PC-3 (cell line): ENCODE measurements at regions not wholly inside any gene's neighbourhood (a gene's known extent, or its start where the extent isn't known, plus 50 kb on each side); places are given as distances from the start of the nearest gene placed in this dataset.

ENCODE experiments used
- ATAC-seq: fragments of 200-7000 bp; cut with Tn5 transposase; 2 replicates; pipeline ENCODE4 v1.9.1; 2020; ENCODE audit warnings: mild to moderate bottlenecking, moderate library complexity
- BruUV-seq: library from RNA; stranded (reverse); fragments of 400-500 nt; replicated peaks from 2 replicates; lab custom pipeline; 2021; lab: Mats Ljungman, UMichigan
- CTCF ChIA-PET: fragments of 300-600 bp; sonication (Branson Sonifier 250); formaldehyde crosslinking; loops from one replicate; lab custom pipeline; 2022; ENCODE audit warnings: antibody characterized with exemption; lab: Charles Lee
- POLR2A ChIA-PET: fragments of 300-600 bp; sonication (Branson Sonifier 250); formaldehyde crosslinking; loops from one replicate; lab custom pipeline; 2022; ENCODE audit warnings: antibody characterized with exemption; ENCODE audit not compliant: unreplicated experiment; lab: Charles Lee
- DNase-seq: peaks from one replicate; pipeline ENCODE4 v3.0.0-alpha.2; 2015
- H2AFZ ChIP-seq: fragments of 300-600 bp; sonication (generic); 2 replicates; pipeline ENCODE4 v1.6.0; 2016; ENCODE audit warnings: antibody characterized with exemption, low read length
- H3F3A ChIP-seq: fragments of 300-600 bp; sonication (generic); one replicate; pipeline ENCODE4 v1.6.0; 2017; ENCODE audit warnings: antibody characterized with exemption, low read length, control low read depth, mild to moderate bottlenecking; ENCODE audit not compliant: unreplicated experiment
- H3K27ac ChIP-seq: fragments of 300-600 bp; sonication (generic); 2 replicates; pipeline ENCODE4 v1.5.1; 2016; ENCODE audit warnings: mild to moderate bottlenecking, low read length
- H3K27me3 ChIP-seq: fragments of 300-600 bp; sonication (generic); 2 replicates; pipeline ENCODE4 v1.6.1; 2016; ENCODE audit warnings: low read length, mixed read lengths
- H3K36me3 ChIP-seq: fragments of 300-600 bp; sonication (generic); 2 replicates; pipeline ENCODE4 v1.6.1; 2016; ENCODE audit warnings: low read depth, mixed run types, low read length, mixed read lengths
- H3K4me1 ChIP-seq: fragments of 300-600 bp; sonication (generic); 2 replicates; pipeline ENCODE4 v1.5.1; 2016; ENCODE audit warnings: low read length; ENCODE audit not compliant: insufficient read depth
- H3K4me2 ChIP-seq: fragments of 300-600 bp; sonication (generic); 2 replicates; pipeline ENCODE4 v1.6.0; 2016; ENCODE audit warnings: low read length
- H3K4me3 ChIP-seq: fragments of 300-600 bp; sonication (generic); 2 replicates; pipeline ENCODE4 v1.5.1; 2016; ENCODE audit warnings: mild to moderate bottlenecking, low read length, mixed read lengths
- H3K79me2 ChIP-seq: fragments of 300-600 bp; sonication (generic); 2 replicates; pipeline ENCODE4 v1.6.1; 2017; ENCODE audit warnings: low read length, mixed read lengths
- H3K9ac ChIP-seq: fragments of 300-600 bp; sonication (generic); 2 replicates; pipeline ENCODE4 v1.6.0; 2016; ENCODE audit warnings: mild to moderate bottlenecking, low read length
- H3K9me2 ChIP-seq: fragments of 300-600 bp; sonication (generic); replicated peaks from 2 replicates; pipeline ENCODE4 v1.6.1; 2016; ENCODE audit warnings: mixed run types, low read length, mixed read lengths
- H3K9me3 ChIP-seq: fragments of 300-600 bp; sonication (generic); 2 replicates; pipeline ENCODE4 v1.6.1; 2016; ENCODE audit warnings: low read length, mixed read lengths
- H4K20me1 ChIP-seq: fragments of 300-600 bp; sonication (generic); 2 replicates; pipeline ENCODE4 v1.6.1; 2016; ENCODE audit warnings: low read length, mixed read lengths
- CTCF ChIP-seq: fragments of 300-600 bp; sonication (generic); conservative IDR thresholded peaks from 2 replicates; pipeline ENCODE4 v1.5.1; 2017; ENCODE audit warnings: antibody characterized with exemption, low read depth, mild to moderate bottlenecking, low read length
- EZH2 ChIP-seq: fragments of 300-600 bp; sonication (generic); IDR thresholded peaks from one replicate; pipeline ENCODE4 v1.6.1; 2017; ENCODE audit warnings: antibody characterized with exemption, mild to moderate bottlenecking, low read length; ENCODE audit not compliant: unreplicated experiment
- EZH2phosphoT487 ChIP-seq: fragments of 300-600 bp; sonication (generic); IDR thresholded peaks from 2 replicates; pipeline ENCODE4 v1.6.1; 2018; ENCODE audit warnings: mild to moderate bottlenecking, antibody characterized with exemption, low read length, borderline replicate concordance
- intact Hi-C: fragments of 100-400 bp; cut with micrococcal nuclease; formaldehyde crosslinking; loops from 2 replicates; pipeline ENCODE4 v1.9.0; 2023

GRCh38 chr2:62374301-62375112 is 131.5 kb downstream of the TMEM17 start:
- CTCF ChIA-PET: no interaction called here

GRCh38 chr2:62372824-62373223 is 133.2 kb downstream of the TMEM17 start:
- Histone ChIP-seq H3K79me2 (no peaks in the 10 kb centered on the region), H3K9me3 (0 out of 2 replicates have a peak, but pooled peaks cover 9% of the 10 kb centered on the region), H4K20me1 (no peaks in the 10 kb centered on the region), H3K36me3 (peaks cover 3% of the 10 kb centered on the region; the same call in 1 of the 2 replicates), H3K9ac (no peak overlapping the region), H3K9me2 (no peaks in the 10 kb centered on the region), H3K4me3 (no peak overlapping the region), H2AFZ (no peak overlapping the region), H3K27ac (no peak overlapping the region), H3K4me2 (no peak overlapping the region), H3K27me3 (no peaks in the 10 kb centered on the region), H3K4me1 (no peaks in the 10 kb centered on the region), H3F3A (no peaks in the 10 kb centered on the region)
- CTCF ChIA-PET: no interaction called here
- POLR2A ChIA-PET: no interaction called here
- ATAC-seq (no peak), DNase-seq (no peak)
- BruUV-seq: no TSS peak
- TF ChIP-seq EZH2phosphoT487: no peak
- no peak for TF ChIP-seq CTCF
- no peak for TF ChIP-seq EZH2
- intact Hi-C loops: no loop called here

More at GRCh38 chr2:62374301-62375112, 131.5 kb downstream of the TMEM17 start:
- Histone ChIP-seq H3K79me2 (no peaks in the 10 kb centered on the region), H3K9ac (no peak overlapping the region), H3K9me2 (no peaks in the 10 kb centered on the region), H4K20me1 (no peaks in the 10 kb centered on the region), H3F3A (no peaks in the 10 kb centered on the region), H3K36me3 (peaks cover 3% of the 10 kb centered on the region; the same call in 1 of the 2 replicates), H3K9me3 (0 out of 2 replicates have a peak, but pooled peaks cover 9% of the 10 kb centered on the region), H3K27ac (no peak overlapping the region), H3K4me1 (no peaks in the 10 kb centered on the region), H3K4me3 (no peak overlapping the region), H2AFZ (no peak overlapping the region), H3K27me3 (no peaks in the 10 kb centered on the region), H3K4me2 (no peak overlapping the region)
- no peak for TF ChIP-seq EZH2
- no peak for TF ChIP-seq CTCF
- TF ChIP-seq EZH2phosphoT487: no peak
- BruUV-seq: no TSS peak
- POLR2A ChIA-PET: no interaction called here
- DNase-seq (no peak), ATAC-seq (no peak)
- intact Hi-C loops: no loop called here
